Liver (tissue), 7 donors: ENCODE measurements at regions not wholly inside any gene's neighbourhood (a gene's known extent, or its start where the extent isn't known, plus 50 kb on each side); places are given as distances from the start of the nearest gene placed in this dataset.
A peak's percentile ranks its signal among the peaks of the same experiment; 100 is the strongest.

ENCODE experiments used
- DNase-seq: peaks from one replicate; pipeline ENCODE4 v3.0.0-alpha.2; 2017; ENCODE audit warnings: low spot score
- H3K27ac ChIP-seq, 2 donors: one replicate each; pipeline ENCODE4 v1.7.0; 2013; ENCODE audit warnings: inconsistent platforms in 2 of 2, low read length in 2 of 2, control low read depth in 1 of 2, low read depth in 1 of 2, mild to moderate bottlenecking in 1 of 2
- H3K27me3 ChIP-seq, 4 donors: one replicate each; pipeline versions ENCODE4 v1.6.1 to v1.7.0; 2013; ENCODE audit warnings: low read length in 3 of 4, inconsistent platforms in 1 of 4, mild to moderate bottlenecking in 1 of 4, moderate library complexity in 1 of 4; ENCODE audit not compliant: control insufficient read depth in 4 of 4, insufficient read depth in 4 of 4
- H3K36me3 ChIP-seq, 4 donors: one replicate each; pipeline versions ENCODE4 v1.6.1 to v1.7.0; 2013; ENCODE audit warnings: low read length in 3 of 4, mild to moderate bottlenecking in 3 of 4, low read depth in 1 of 4, moderate library complexity in 1 of 4; ENCODE audit not compliant: control insufficient read depth in 4 of 4, insufficient read depth in 3 of 4
- H3K4me1 ChIP-seq, 4 donors: one replicate each; pipeline versions ENCODE4 v1.6.1 to v1.7.0; 2013; ENCODE audit warnings: low read length in 3 of 4, mild to moderate bottlenecking in 3 of 4, moderate library complexity in 1 of 4; ENCODE audit not compliant: control insufficient read depth in 4 of 4, insufficient read depth in 4 of 4
- H3K4me3 ChIP-seq, 3 donors: one replicate each; pipeline versions ENCODE4 v1.6.1 to v1.7.0; 2013; ENCODE audit warnings: low read length in 3 of 3, control low read depth in 1 of 3, low read depth in 1 of 3, mild to moderate bottlenecking in 1 of 3
- H3K9ac ChIP-seq, 2 donors: one replicate each; pipeline ENCODE4 v1.7.0; 2013; ENCODE audit warnings: low read length in 2 of 2, mild to moderate bottlenecking in 2 of 2, moderate library complexity in 2 of 2, control low read depth in 1 of 2, low read depth in 1 of 2
- H3K9me3 ChIP-seq, 4 donors: one replicate each; pipeline versions ENCODE4 v1.6.1 to v1.7.0; 2013; ENCODE audit warnings: low read length in 3 of 4; ENCODE audit not compliant: control insufficient read depth in 4 of 4
- EGR1 ChIP-seq, 2 donors: IDR thresholded peaks; 2 replicates each; pipeline ENCODE4 v1.6.1; 2016 to 2018; ENCODE audit warnings: antibody characterized with exemption in 2 of 2, low read depth in 2 of 2
- FOXA1 ChIP-seq: IDR thresholded peaks from 2 replicates; pipeline ENCODE4 v1.6.1; 2016; ENCODE audit warnings: antibody characterized with exemption
- FOXA2 ChIP-seq: IDR thresholded peaks from 2 replicates; pipeline ENCODE4 v1.6.1; 2016; ENCODE audit warnings: antibody characterized with exemption
- GABPA ChIP-seq, 2 donors: IDR thresholded peaks in 1 of 2; conservative IDR thresholded peaks in 1 of 2; 2 replicates each; pipeline ENCODE4 v1.6.1; 2016; ENCODE audit warnings: antibody characterized with exemption in 2 of 2, mild to moderate bottlenecking in 1 of 2, moderate library complexity in 1 of 2
- HNF4A ChIP-seq, 2 donors: conservative IDR thresholded peaks; 2 replicates each; pipeline ENCODE4 v1.6.1; 2016; ENCODE audit warnings: antibody characterized with exemption in 2 of 2, mild to moderate bottlenecking in 2 of 2
- HNF4G ChIP-seq: IDR thresholded peaks from 2 replicates; pipeline ENCODE4 v1.6.1; 2016; ENCODE audit warnings: antibody characterized with exemption
- NR2F2 ChIP-seq: IDR thresholded peaks from 2 replicates; pipeline ENCODE4 v1.6.1; 2016; ENCODE audit warnings: antibody characterized with exemption
- RAD21 ChIP-seq, 2 donors: IDR thresholded peaks; 2 replicates each; pipeline ENCODE4 v1.6.1; 2016; ENCODE audit warnings: antibody characterized with exemption in 2 of 2, mild to moderate bottlenecking in 2 of 2
- RXRA ChIP-seq, 2 donors: IDR thresholded peaks; 2 replicates each; pipeline ENCODE4 v1.6.1; 2017 to 2018; ENCODE audit warnings: antibody characterized with exemption in 2 of 2, mild to moderate bottlenecking in 1 of 2
- SP1 ChIP-seq: IDR thresholded peaks from 2 replicates; pipeline ENCODE4 v1.6.1; 2018; ENCODE audit warnings: antibody characterized with exemption, mild to moderate bottlenecking
- TAF1 ChIP-seq: conservative IDR thresholded peaks from 2 replicates; pipeline ENCODE4 v1.6.1; 2016; ENCODE audit warnings: antibody characterized with exemption, mild to moderate bottlenecking
- ZBTB33 ChIP-seq: IDR thresholded peaks from 2 replicates; pipeline ENCODE4 v1.6.1; 2016; ENCODE audit warnings: antibody characterized with exemption
- WGBS: extraction: QIAGEN DNeasy Blood & Tissue Kit; methylation state at CpG from one replicate; pipeline ENCODE4 v1.1.7; 2013; 5-methylcytosine and 5-hydroxymethylcytosine counted together
- donor health status: healthy.
- donor health status: healthy.
- donor health status: healthy.
- donor health status: healthy.

- TF ChIP-seq GABPA (IDR thresholded peaks at IDR 0.05 in 1 of 2, conservative IDR thresholded peaks at IDR 0.05 in 1 of 2) (no peak), RAD21 (IDR thresholded peaks at IDR 0.05) (no peak)
Observed at GRCh38 chr2:156670104-156670503, 233.9 kb downstream of the GPD2 start (continued).

- peaks cover 0 to 1% (median 0%) of the 10 kb centered on the region in 4 donors for H3K4me1 ChIP-seq
- no peak for DNase-seq
- no peak overlapping the region for H3K27ac ChIP-seq
- H3K27me3 ChIP-seq: no peaks in the 10 kb centered on the region
- no peak overlapping the region for H3K4me3 ChIP-seq
- TF ChIP-seq EGR1 (IDR thresholded peaks at IDR 0.05; ENCODE audit: low read depth in 2 of 2) (no peak), HNF4A (conservative IDR thresholded peaks at IDR 0.05) (peak; percentile 27 to 28)
- peaks cover 0 to 4% (median 2%) of the 10 kb centered on the region in 4 donors for H3K9me3 ChIP-seq
- H3K9ac ChIP-seq: no peak overlapping the region
- no peaks in the 10 kb centered on the region for H3K36me3 ChIP-seq
- 58% methylated on average over 6 of the region's 6 CpGs for WGBS
Observed at GRCh38 chr2:156671706-156672361, 235.7 kb downstream of the GPD2 start.

- Histone ChIP-seq H3K36me3 (no peaks in the 10 kb centered on the region), H3K9ac (no peak overlapping the region), H3K27ac (no peak overlapping the region), H3K4me1 (peaks cover 0 to 1% (median 0%) of the 10 kb centered on the region in 4 donors), H3K27me3 (no peaks in the 10 kb centered on the region), H3K4me3 (no peak overlapping the region), H3K9me3 (peaks cover 0 to 4% (median under 1%) of the 10 kb centered on the region in 4 donors)
- DNase-seq: no peak
- WGBS: 72% methylated on average over 7 of the region's 7 CpGs
- TF ChIP-seq HNF4A (conservative IDR thresholded peaks at IDR 0.05) (no peak), RAD21 (IDR thresholded peaks at IDR 0.05) (no peak), RXRA (IDR thresholded peaks at IDR 0.05) (no peak), HNF4G (no peak)
Observed at GRCh38 chr2:156672556-156673332, 236.6 kb downstream of the GPD2 start.

GRCh38 chr2:156673333-156673615 lies 237.1 kb downstream of the GPD2 start:
- Histone ChIP-seq H3K36me3 (no peaks in the 10 kb centered on the region), H3K27me3 (no peaks in the 10 kb centered on the region), H3K4me3 (no peak overlapping the region), H3K27ac (no peak overlapping the region), H3K9ac (no peak overlapping the region), H3K4me1 (peaks cover 0 to 1% (median 0%) of the 10 kb centered on the region in 4 donors), H3K9me3 (peaks cover 0 to under 1% (median 0%) of the 10 kb centered on the region in 4 donors)
- no peak for DNase-seq
- no peak for TF ChIP-seq SP1
- no peak for TF ChIP-seq ZBTB33
- no peak for TF ChIP-seq NR2F2
- TF ChIP-seq FOXA2: no peak
- no peak for TF ChIP-seq FOXA1
- TF ChIP-seq TAF1: no peak
- WGBS: 84% methylated on average over 2 of the region's 2 CpGs
